ENCODE measurements at regions not wholly inside any gene's neighbourhood (a gene's known extent, or its start where the extent isn't known, plus 50 kb on each side); places are given as distances from the start of the nearest gene placed in this dataset.

DNA sequence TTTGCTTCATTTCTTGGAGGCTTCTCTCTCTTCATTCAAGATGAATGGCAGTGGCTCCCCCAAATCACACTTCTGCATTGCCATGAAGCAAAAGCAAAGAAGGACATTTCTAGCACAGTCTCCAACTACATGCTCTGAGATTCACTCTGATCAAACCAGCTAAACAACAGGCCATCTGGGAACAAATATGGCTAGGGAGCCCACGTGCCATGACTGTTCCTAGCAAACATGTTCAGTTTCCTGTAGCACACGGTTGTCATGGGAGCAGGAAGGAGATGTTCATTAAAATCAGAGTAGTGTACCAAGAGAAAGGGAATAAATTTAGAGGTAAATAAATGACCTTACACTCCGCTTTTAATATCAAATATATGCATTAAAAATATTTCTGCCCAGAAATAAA is 327.3 kb downstream of the GBE1 start (continued):
- TF ChIP-seq SP2 (IDR thresholded peaks at IDR 0.05; ENCODE audit: extremely low read depth, low read depth, low read length, poor library complexity, severe bottlenecking) (no peak), SMC3 (conservative IDR thresholded peaks at IDR 0.05; ENCODE audit: insufficient read depth, low read depth, low read length) (no peak), SRSF9 (IDR thresholded peaks at IDR 0.05; ENCODE audit: borderline replicate concordance, low read depth, low read length) (no peak), PML (IDR thresholded peaks at IDR 0.05; ENCODE audit: low read length) (no peak), MEIS2 (IDR thresholded peaks at IDR 0.05; ENCODE audit: partially characterized antibody) (no peak)
- TF ChIP-seq, protein P1, sequence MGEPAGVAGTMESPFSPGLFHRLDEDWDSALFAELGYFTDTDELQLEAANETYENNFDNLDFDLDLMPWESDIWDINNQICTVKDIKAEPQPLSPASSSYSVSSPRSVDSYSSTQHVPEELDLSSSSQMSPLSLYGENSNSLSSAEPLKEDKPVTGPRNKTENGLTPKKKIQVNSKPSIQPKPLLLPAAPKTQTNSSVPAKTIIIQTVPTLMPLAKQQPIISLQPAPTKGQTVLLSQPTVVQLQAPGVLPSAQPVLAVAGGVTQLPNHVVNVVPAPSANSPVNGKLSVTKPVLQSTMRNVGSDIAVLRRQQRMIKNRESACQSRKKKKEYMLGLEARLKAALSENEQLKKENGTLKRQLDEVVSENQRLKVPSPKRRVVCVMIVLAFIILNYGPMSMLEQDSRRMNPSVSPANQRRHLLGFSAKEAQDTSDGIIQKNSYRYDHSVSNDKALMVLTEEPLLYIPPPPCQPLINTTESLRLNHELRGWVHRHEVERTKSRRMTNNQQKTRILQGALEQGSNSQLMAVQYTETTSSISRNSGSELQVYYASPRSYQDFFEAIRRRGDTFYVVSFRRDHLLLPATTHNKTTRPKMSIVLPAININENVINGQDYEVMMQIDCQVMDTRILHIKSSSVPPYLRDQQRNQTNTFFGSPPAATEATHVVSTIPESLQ (CRISPR knock-in tag; IDR thresholded peaks at IDR 0.05), result no peak

DNA sequence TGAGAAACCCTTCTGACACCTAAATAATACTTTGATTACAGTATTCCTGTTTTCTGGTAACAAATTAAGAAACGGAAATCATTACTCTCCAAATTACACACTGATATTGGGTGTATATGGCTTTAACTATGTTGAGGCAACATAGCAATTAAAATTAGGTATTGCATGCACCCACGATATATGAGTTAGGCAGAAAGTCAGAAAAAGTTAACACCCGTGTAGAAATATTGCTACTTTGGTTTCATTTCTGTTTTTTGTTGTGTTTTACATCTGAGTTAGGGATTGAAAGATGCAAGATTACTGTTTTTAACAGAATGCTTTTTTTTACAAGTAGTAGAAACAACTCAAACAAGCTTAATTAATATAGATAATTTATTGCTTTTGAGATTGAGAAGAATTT is 327.8 kb downstream of the GBE1 start:
- BruUV-seq (replicated peaks), result no TSS peak
- no peak for FAIRE-seq
- Histone ChIP-seq H3K36me3 (ENCODE audit: control insufficient read depth, insufficient read depth, low read length) (no peaks in the 10 kb centered on the region), H3K27ac (ENCODE audit: extremely low read depth, low read depth, low read length) (no peak overlapping the region), H3K27me3 (ENCODE audit: control insufficient read depth in 2 of 2, insufficient read depth in 2 of 2, low read length in 2 of 2) (no peaks in the 10 kb centered on the region), H2AFZ (ENCODE audit: low read depth, low read length) (no peak overlapping the region), H3K4me2 (ENCODE audit: insufficient read depth, low read length) (no peak overlapping the region), H4K20me1 (replicated peaks; ENCODE audit: control insufficient read depth, insufficient read depth, low read length) (no peaks in the 10 kb centered on the region), H3K9me3 (replicated peaks; ENCODE audit: control insufficient read depth, insufficient read depth, low read depth, low read length) (no peaks in the 10 kb centered on the region), H3K9me1 (ENCODE audit: control insufficient read depth, insufficient read depth, low read length) (no peaks in the 10 kb centered on the region), H3K9ac (ENCODE audit: insufficient read depth in 1 of 2, low read depth in 2 of 2, low read length in 2 of 2) (no peak overlapping the region), H3K79me2 (ENCODE audit: control insufficient read depth, insufficient read depth, low read length) (no peaks in the 10 kb centered on the region), H3K4me3 (no peak overlapping the region), H3K4me1 (replicated peaks in 1 of 2; ENCODE audit: control insufficient read depth in 2 of 2, insufficient read depth in 2 of 2, low read length in 2 of 2) (no peaks in the 10 kb centered on the region)
- no peak for DNase-seq (ENCODE audit: extremely low read depth in 1 of 4, low spot score in 3 of 4)
- CTCF ChIA-PET (ENCODE audit: low intra/inter-chr PET ratio), result no interaction called here
- ATAC-seq, result no peak
- intact Hi-C loops (cut with micrococcal nuclease) (no loop called here), in situ Hi-C loops (cut with MboI) (no loop called here)
- WGBS (ENCODE audit: insufficient coverage, low coverage, missing lambda C conversion rate), result 0% methylated on average over 3 of the region's 3 CpGs
- POLR2A ChIA-PET, result no interaction called here
- TF ChIP-seq ELF1 (tag; IDR thresholded peaks at IDR 0.05) (no peak), HDAC2 (IDR thresholded peaks at IDR 0.05) (no peak), ZNF347 (CRISPR knock-in tag; IDR thresholded peaks at IDR 0.05; ENCODE audit: low read depth) (no peak), E2F4 (CRISPR knock-in tag; IDR thresholded peaks at IDR 0.05; ENCODE audit: low read depth) (no peak), NFIC (IDR thresholded peaks at IDR 0.05) (no peak), SMC3 (conservative IDR thresholded peaks at IDR 0.05; ENCODE audit: insufficient read depth, low read depth, low read length) (no peak), SRF (CRISPR knock-in tag; IDR thresholded peaks at IDR 0.05) (no peak), ZNF449 (CRISPR knock-in tag; IDR thresholded peaks at IDR 0.05) (no peak), CHAMP1 (IDR thresholded peaks at IDR 0.05) (no peak), MTF1 (CRISPR knock-in tag; IDR thresholded peaks at IDR 0.05; ENCODE audit: borderline replicate concordance) (no peak)

Data from K562 (cell line).